ENCODE measurements at regions not wholly inside any gene's neighbourhood (a gene's known extent, or its start where the extent isn't known, plus 50 kb on each side); places are given as distances from the start of the nearest gene placed in this dataset.

DNA sequence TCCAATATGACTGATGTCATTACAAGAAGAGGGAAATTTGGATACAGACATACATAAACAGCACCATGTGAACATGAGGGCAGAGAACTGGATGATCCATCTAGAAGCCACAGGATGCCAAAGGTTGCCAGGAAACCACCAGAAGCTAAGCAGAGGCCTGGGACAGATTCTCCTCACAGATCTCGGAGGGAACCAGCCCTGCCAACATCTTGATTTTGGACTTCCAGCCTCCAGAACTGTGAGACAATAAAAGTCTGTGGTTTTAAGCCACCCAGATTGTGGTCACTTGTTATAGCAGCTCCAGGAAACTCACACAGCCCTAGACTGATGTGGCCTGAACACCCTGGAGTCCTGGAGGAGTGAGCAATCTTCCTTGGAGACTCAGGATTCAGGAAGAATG lies 351.6 kb downstream of the EIPR1 start:
- TF ChIP-seq RUNX3 (IDR thresholded peaks at IDR 0.05; ENCODE audit: low read length): no peak
- no peak for TF ChIP-seq CBFB (IDR thresholded peaks at IDR 0.05; ENCODE audit: low read depth)

Data from GM12878 (cell line).